DMS 273 (cell line): ENCODE measurements at regions not wholly inside any gene's neighbourhood (a gene's known extent, or its start where the extent isn't known, plus 50 kb on each side); places are given as distances from the start of the nearest gene placed in this dataset.
"Not testable (repeated sequence)": the region's sequence is repeated elsewhere in the genome, so short reads cannot be mapped to it uniquely, and the experiment has no call there.

Source experiments
- DNase-seq: peaks from one replicate; lab custom pipeline; 2025; ENCODE audit not compliant: unreplicated experiment; lab: John Stamatoyannopoulos, UW

DNA sequence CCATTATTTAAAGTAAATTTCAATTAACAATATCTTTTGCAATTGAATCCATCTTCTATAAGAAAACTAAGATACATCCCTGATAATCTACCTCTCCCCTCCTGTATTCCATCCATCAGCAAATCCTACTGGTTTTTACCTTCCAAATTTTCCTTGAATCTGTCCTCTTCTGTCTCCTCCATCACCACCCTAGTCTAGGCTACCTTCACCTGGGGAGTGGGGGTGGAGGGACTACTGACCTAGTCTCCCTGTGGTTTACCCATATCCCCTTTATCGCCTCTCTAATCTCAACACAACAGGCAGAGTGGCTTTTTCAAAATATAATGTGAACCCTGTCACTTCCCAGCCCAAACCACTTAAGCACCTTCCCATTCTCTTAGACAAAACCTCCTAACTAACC, 327.8 kb downstream of the FAM72C start:
- not testable (repeated sequence) for DNase-seq

DNA sequence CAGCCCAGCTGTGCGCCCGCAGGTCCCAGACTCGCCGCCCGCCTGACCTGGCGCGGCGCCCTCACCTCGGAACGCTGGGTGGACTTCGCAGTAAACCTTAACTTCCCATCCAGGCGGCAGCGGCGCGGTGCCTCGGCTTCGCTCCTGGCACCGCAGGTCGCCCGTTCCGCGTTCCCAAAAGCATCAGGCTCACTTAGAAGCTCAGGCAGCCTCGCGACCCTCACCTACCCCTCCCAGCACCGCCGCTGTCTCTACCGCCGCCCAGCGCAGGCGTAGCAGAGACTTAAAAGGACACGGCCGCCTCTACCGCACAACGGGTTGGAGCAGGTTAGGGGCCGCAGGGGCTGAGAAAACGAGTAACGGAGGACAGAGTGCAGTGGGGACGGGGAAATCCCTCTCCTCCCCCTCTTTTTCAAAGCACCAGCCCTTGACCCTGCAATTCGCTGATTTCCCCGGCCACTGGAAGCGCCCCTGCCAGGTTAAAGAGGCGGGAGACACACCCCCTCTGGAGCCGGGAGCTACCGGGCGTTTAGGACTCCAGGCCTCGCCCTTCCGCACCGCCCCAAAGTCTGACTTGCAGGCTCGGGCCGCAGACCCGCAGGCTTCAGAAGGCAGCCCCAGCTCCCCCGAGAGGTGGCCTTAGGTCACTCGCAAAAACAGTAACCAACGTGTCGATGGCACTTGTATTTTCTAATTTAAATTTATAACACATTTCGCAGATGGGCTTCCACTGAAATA, 328.5 kb downstream of the FAM72C start:
- DNase-seq = no peak

DNA sequence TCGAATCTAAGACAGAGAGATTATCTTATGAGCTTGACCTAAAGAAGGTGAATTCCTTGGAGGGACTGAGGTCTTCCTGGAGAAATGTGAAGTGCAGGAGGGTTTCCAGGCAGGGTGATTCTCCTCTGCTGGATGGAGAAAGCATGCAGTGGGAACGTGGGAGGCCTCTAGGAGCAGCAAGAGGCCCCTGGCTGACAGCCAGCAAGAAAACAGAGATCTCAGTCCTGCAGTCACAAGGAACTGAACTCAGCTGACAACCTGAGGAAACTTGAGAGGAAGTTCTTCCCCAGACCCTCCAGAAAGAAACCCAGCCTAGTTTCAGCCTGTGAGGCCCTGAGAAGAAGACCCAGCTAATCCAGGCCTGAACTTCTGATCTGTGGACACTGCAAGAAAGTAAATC, 345.9 kb downstream of the FAM72C start:
- DNase-seq = no peak

DNA sequence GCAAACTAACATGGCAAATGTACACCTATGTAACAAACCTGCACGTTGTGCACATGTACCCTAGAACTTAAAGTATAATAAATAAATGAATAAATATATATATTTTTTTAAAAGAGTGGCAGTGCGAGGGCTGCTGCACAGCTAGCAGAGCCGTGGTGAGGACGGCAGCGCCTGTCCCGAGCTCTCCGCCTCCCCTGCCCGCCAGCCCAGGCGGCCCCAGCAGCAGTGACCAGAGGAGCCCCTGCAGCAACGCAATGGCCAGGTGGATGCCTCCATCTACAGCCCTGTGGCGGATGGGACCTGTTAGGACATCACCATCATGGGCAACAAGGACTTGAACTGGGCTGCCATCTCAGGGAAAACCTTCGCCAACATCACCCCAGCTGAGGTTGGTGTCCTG, 351.9 kb downstream of the FAM72C start:
- DNase-seq = no peak

DNA sequence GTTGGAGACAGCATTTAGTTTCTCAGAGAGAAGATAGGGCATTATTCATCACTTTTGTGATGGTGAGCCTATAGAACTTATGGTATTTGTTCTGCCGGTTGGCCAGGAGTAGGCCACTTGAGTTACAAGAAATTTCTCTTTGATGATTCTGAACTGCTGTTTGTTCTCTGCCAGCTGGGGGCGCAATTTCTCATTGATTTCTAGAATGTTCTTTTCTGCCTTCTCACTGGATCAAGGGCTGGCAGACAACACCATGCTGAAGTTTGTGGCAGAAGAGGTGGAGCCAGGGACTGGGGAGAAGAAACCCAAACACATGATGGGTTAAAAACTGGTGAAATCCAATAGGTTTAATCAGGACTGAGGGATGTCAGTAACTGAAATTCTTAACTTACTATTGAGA, 360.6 kb downstream of the FAM72C start:
- DNase-seq = no peak

DNA sequence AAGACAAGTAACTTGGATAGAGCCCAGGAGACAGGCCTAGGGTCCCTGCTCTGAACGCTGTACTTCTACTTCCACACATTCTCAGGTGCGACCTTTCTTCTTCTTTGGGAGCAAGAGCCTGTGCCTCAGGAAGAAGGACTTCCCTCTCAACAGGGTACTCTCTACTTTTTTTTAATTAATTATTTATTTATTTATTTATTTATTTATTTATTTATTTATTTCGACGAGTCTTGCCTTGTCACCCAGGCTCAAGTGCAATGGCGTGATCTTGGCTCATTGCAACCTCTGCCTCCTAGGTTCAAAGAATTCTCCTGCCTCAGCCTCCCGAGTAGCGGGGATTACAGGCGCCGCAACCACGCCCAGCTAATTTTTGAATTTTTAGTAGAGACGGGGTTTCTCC, 361.6 kb downstream of the FAM72C start:
- no peak for DNase-seq

DNA sequence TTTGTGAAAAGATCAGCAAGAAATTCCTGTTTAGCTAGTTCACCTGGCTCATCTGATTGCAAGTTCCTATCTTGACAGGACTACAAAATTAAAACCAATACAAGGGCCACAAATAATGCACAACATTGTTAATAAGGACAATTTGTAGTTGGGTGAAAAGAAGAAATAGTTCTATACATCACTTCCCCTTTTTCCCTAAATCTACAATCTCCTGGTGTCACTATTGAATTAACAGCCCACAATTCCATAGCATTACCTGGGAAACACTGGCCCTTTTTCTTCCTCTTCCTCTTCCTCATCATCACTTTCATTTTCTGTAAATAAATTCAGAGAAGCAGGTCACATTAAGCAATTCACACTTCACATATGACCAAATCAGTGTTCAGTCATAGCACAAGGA, 366.9 kb downstream of the FAM72C start:
- DNase-seq = no peak

DNA sequence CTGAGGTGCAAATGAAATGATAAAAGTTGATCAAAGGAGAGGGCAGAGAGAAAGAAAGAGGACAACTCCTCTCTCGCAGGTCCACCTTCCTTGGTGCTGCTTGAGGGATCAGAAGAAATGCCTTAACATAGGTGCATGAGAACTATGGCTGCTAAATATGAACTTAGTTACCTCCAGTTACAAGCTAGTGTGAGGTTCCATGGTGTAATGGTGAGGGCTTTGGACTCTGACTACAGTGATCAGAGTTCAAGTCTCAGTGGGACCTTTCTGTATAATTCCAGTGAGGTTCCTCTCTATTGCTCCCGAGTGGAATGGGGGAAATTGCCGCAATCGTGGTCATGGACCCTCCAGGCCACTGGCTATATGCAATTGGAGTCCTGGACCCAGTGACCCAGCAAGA, 387.3 kb downstream of the FAM72C start:
- no peak for DNase-seq

DNA sequence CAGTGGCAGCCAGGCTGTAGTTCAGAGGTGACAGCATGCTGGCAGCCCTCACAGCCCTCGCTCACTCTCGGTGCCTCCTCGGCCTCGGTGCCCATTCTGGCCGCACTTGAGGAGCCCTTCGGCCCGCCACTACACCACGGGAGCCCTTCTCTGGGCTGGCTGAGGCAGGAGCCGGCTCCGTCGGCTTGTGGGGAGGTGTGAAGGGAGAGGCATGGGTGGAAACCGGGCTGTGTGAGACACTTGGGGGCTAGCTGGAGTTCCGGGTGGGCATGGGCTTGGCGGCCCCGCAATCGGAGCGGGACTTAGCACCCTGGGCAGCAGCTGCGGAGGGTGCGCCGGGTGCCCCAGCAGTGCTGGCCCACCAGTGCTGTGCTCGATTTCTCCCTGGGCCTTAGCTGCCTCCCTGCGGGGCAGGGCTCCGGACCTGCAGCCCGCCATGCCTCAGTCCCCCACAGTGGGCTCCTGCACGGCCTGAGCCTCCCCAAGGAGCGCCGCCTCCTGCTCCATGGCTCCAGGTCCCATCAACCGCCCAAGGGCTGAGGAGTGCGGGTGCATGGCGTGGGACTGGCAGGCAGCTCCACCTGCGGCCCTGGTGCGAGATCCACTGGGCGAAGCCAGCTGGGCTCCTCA, 396.8 kb downstream of the FAM72C start:
- DNase-seq = no peak

DNA sequence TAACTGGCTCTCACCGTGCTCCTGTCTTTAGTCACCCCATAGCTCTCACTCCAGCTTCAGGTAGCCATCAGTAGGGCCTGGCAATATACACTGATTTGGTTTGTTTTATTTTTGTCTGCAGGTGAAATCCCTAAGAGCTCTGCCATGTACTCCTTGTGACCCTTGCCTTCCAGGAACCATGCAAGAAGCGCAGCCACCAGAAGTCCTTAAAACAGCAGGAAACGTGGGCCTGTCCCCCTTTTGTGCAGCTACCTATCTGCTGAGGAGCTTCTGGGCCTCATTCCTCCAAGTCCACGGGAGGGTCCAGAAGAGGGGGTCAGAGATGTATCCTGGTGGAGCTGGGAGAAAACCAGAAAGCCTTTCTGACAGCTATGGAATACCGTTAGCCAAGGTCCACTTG, 399.1 kb downstream of the FAM72C start:
- not testable (repeated sequence) for DNase-seq

DNA sequence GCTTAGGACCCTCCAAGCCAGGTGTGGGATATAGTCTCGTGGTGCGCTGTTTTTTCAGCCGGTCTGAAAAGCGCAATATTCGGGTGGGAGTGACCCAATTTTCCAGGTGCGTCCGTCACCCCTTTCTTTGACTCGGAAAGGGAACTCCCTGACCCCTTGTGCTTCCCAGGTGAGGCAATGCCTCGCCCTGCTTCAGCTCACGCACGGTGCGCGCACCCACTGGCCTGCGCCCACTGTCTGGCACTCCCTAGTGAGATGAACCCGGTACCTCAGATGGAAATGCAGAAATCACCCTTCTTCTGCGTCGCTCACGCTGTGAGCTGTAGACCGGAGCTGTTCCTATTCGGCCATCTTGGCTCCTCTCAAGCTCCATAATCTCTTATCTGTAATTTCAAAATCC, 408.0 kb downstream of the FAM72C start:
- not testable (repeated sequence) for DNase-seq

DNA sequence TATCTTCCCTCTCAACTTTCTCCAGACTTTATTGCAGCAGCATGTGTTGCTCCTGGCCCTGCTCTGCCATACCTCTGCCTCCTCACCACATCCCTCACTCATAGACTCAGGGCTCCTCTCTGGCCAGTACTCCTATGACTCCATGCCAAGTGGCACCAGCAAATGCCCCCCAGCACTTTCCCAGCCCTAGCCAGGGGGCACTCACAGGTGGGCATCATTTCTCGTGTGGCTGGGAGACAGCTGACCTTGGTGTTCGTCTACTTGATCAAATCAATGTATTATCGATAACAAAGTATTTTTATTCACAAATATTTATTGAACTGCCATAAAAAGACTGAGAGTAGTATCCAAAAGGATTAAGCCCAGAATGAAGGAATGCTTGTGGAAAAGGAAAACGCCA, 418.2 kb downstream of the FAM72C start:
- DNase-seq = no peak

DNA sequence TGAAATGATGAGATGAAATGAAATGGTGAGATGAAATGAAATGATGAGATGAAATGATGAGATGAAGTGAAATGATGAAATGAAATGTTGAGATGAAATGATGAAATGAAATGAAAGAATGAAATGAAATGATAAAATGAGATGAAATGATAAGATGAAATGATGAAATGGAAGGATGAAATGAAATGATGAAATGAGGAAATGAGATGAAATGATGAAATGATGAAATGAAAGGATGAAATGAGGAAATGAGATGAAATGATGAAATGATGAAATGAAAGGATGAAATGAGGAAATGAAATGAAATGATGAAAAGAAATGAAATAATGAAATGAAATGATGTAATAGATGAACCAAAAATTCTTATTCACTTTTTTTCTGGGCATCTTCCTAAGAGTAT, 467.1 kb downstream of the FAM72C start:
- DNase-seq = not testable (repeated sequence)

DNA sequence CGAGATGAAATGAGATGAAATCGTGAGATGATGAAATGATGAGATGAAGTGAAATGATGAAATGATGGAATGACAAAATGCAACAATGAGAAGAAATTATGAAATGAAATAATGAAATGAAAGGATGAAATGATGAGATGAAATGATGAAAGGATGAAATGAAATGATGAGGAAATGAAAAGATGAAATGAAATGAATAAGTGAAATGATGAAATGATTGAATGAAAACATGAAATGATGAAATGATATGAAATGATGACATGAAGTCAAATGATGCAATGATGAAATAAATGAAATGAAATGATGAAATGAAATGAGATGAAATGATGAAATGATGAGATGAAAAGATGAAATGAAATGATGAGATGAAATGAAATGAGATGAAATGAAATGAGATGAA, 467.7 kb downstream of the FAM72C start:
- not testable (repeated sequence) for DNase-seq

DNA sequence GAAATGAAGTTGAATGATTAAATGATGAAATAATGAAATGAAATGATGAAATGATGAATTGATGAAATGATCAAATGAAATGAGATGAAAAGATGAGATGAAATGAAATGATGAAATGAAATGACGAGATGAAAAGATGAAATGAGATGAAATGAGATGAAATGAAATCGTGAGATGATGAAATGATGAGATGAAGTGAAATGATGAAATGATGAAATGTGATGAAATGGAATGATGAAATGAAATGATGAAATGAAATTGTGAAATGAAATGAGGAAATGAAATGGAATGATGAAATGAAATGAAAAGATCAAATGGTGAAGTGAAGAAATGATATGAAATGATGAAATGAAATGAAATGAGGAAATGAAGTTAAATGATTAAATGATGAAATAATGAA, 468.7 kb downstream of the FAM72C start:
- DNase-seq = not testable (repeated sequence)

DNA sequence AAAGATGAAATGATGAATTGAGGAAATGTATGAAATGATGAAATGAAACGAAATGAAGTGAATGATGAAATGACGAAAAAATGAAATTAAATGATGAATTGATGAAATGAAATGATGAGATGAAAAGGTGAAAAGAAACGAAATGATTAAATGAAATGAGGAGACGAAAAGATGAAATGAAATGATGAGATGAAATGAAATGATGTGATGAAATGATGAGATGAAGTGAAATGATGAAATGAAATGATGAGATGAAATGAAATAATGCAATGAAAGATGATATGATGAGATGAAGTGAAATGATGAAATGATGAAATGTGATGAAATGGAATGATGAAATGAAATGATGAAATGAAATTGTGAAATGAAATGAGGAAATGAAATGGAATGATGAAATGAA, 469.7 kb downstream of the FAM72C start:
- DNase-seq = not testable (repeated sequence)

DNA sequence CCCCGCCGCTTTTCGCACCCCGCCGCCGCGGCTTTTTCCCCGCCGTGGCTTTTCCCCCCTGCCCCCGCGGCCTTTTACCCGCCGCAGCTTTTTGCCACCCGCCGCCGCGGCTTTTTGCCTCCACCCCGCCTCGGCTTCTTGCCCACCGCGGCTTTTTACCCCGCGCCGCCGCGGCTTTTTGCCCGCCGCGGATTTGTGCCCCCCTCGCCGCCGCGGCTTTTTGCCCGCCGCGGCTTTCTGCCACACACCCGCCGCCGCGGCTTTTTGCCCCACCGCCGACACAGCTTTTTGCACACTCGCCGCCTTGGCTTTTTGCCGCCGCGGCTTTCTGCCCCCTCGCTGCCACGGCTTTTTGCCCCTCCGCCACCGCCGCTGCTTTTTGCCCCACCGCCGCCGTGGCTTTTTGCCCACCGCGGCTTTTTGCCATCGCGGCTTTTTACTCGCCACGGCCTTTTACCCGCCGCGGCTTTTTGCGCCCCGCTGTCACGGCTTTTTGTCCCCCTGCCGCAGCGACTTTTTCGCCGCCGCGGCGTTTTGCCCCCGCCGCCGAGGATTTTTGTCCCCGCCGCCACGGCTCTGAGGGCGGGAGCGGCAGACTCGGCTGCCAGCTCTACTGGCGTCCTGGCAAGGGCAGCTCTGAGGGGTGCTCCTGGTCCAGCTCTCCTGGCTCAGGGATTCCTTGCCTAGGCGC, 473.6 kb downstream of the FAM72C start:
- DNase-seq = not testable (repeated sequence)

DNA sequence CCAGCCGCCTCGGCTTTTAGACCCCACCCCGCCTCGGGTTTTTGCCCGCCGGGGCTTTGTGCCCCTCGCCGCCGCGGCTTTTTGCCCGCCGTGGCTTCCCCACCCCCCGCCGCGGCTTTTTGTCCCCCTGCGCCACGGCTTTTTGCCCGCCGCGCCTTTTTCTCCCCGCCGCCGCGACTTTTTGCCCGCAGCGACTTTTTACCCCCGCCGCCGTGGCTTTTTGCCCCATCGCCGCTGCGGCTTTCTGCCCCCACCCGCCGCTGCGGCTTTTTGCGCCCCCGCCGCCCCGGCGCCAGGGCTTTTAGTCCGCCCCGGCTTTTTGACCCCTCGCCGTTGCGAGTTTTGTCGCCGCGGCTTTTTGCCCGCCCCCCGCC, 474.4 kb downstream of the FAM72C start:
- no peak for DNase-seq

DNA sequence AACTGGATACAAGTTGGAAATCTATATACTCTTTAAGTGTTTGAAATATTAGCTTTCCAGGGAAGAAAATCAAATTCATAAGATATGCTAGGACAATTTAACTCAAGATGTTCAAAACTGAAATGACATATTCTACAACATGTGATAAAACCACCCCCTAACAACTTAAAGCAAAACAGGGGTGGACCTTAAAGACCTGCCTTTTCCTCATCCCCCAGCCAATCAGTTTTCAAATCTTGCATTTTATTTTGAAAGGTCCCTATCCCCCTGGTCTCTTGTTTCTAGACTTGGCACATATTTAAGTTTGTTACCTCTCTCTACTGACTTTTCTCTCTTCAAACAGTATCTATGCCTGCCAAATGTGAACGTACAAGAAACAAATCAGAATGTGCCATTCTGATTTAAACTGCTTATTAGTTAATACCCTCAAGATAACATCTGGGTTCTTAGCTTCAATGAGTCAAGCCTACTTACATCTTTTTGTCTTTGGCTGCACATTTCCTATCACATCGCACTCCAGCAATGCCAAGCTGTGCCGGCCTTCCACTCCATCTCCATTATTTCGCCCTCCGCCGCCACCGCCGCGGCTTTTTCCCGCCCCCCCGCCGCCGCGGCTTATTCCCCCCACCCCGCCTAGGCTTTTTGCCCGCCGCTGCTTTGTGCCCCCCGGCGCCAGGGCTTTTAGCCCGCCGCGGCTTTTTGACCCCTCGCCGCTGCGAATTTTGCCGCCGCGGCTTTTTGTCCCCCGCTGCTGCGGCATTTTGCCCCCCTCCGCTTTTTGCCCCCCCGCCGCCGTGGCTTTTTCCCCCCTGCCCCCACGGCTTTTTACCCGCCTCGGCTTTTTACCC, 475.0 kb downstream of the FAM72C start:
- not testable (repeated sequence) for DNase-seq
